GM23338 (cell line): ENCODE measurements at regions not wholly inside any gene's neighbourhood (a gene's known extent, or its start where the extent isn't known, plus 50 kb on each side); places are given as distances from the start of the nearest gene placed in this dataset.

Experiments
- EZH2phosphoT487 ChIP-seq: fragments of 200-600 bp; sonication (generic); IDR thresholded peaks from one replicate; pipeline ENCODE4 v1.8.1; 2018; ENCODE audit warnings: antibody characterized with exemption; ENCODE audit not compliant: unreplicated experiment
- JUNB ChIP-seq: IDR thresholded peaks from one replicate; pipeline ENCODE4 v1.6.1; 2016; ENCODE audit warnings: antibody characterized with exemption; ENCODE audit not compliant: unreplicated experiment
- STAT1 ChIP-seq: IDR thresholded peaks from one replicate; pipeline ENCODE4 v1.6.1; 2016; ENCODE audit warnings: antibody characterized with exemption; ENCODE audit not compliant: unreplicated experiment
- TF ChIP-seq, protein P1 (sequence below): fragments of 250-450 bp; sonication (Bioruptor Pico); IDR thresholded peaks from 2 replicates; pipeline ENCODE4 v1.5.0; 2020; ENCODE audit warnings: mild to moderate bottlenecking, moderate library complexity
- TF ChIP-seq, protein P2 (sequence below): IDR thresholded peaks from one replicate; pipeline ENCODE4 v1.6.1; 2018; ENCODE audit warnings: antibody characterized with exemption; ENCODE audit not compliant: unreplicated experiment
- TF ChIP-seq, protein P3 (sequence below): IDR thresholded peaks from 2 replicates; pipeline ENCODE4 v1.6.1; 2016; ENCODE audit warnings: antibody characterized with exemption

DNA sequence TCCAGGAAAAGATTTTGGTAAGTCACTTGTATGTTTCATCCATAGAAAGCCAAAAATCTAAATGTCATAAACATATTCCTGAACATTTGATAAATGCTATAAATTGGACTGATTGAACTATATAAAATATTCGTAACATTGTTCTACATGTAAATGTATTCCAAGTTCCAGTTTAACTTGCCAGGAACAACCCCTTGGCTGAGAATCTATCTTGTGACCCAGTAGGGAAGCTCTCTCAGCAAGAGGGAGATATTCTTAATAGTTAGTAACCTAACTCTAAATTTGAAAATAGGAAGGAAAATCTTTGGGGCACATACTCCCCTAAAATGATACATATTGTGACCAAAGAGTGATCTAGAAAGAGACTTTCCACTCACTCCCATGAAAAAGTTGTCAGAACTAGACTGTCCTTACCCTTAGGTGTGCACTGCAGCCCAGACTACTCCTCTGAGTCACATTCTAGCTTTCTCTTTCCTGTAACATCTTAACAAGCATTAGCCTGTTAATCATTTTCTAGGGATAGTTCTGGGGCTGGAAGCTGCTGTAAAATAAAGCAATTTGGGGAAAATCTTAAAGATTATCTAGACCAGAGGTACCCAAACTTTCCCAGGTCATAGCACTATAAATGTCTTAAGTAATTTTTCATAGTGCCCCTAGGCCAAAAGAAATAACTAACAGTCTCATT, 73.7 kb upstream of the SKAP2 start (continued):
- TF ChIP-seq, protein P1, sequence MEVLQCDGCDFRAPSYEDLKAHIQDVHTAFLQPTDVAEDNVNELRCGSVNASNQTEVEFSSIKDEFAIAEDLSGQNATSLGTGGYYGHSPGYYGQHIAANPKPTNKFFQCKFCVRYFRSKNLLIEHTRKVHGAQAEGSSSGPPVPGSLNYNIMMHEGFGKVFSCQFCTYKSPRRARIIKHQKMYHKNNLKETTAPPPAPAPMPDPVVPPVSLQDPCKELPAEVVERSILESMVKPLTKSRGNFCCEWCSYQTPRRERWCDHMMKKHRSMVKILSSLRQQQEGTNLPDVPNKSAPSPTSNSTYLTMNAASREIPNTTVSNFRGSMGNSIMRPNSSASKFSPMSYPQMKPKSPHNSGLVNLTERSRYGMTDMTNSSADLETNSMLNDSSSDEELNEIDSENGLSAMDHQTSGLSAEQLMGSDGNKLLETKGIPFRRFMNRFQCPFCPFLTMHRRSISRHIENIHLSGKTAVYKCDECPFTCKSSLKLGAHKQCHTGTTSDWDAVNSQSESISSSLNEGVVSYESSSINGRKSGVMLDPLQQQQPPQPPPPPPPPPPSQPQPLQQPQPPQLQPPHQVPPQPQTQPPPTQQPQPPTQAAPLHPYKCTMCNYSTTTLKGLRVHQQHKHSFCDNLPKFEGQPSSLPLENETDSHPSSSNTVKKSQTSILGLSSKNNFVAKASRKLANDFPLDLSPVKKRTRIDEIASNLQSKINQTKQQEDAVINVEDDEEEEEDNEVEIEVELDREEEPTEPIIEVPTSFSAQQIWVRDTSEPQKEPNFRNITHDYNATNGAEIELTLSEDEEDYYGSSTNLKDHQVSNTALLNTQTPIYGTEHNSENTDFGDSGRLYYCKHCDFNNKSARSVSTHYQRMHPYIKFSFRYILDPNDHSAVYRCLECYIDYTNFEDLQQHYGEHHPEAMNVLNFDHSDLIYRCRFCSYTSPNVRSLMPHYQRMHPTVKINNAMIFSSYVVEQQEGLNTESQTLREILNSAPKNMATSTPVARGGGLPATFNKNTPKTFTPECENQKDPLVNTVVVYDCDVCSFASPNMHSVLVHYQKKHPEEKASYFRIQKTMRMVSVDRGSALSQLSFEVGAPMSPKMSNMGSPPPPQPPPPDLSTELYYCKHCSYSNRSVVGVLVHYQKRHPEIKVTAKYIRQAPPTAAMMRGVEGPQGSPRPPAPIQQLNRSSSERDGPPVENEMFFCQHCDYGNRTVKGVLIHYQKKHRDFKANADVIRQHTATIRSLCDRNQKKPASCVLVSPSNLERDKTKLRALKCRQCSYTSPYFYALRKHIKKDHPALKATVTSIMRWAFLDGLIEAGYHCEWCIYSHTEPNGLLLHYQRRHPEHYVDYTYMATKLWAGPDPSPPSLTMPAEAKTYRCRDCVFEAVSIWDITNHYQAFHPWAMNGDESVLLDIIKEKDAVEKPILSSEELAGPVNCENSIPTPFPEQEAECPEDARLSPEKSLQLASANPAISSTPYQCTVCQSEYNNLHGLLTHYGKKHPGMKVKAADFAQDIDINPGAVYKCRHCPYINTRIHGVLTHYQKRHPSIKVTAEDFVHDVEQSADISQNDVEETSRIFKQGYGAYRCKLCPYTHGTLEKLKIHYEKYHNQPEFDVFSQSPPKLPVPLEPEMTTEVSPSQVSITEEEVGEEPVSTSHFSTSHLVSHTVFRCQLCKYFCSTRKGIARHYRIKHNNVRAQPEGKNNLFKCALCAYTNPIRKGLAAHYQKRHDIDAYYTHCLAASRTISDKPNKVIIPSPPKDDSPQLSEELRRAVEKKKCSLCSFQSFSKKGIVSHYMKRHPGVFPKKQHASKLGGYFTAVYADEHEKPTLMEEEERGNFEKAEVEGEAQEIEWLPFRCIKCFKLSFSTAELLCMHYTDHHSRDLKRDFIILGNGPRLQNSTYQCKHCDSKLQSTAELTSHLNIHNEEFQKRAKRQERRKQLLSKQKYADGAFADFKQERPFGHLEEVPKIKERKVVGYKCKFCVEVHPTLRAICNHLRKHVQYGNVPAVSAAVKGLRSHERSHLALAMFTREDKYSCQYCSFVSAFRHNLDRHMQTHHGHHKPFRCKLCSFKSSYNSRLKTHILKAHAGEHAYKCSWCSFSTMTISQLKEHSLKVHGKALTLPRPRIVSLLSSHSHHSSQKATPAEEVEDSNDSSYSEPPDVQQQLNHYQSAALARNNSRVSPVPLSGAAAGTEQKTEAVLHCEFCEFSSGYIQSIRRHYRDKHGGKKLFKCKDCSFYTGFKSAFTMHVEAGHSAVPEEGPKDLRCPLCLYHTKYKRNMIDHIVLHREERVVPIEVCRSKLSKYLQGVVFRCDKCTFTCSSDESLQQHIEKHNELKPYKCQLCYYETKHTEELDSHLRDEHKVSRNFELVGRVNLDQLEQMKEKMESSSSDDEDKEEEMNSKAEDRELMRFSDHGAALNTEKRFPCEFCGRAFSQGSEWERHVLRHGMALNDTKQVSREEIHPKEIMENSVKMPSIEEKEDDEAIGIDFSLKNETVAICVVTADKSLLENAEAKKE (CRISPR knock-in tag): no peak
- TF ChIP-seq EZH2phosphoT487 (no peak), JUNB (no peak), STAT1 (no peak)
- TF ChIP-seq, protein P2, sequence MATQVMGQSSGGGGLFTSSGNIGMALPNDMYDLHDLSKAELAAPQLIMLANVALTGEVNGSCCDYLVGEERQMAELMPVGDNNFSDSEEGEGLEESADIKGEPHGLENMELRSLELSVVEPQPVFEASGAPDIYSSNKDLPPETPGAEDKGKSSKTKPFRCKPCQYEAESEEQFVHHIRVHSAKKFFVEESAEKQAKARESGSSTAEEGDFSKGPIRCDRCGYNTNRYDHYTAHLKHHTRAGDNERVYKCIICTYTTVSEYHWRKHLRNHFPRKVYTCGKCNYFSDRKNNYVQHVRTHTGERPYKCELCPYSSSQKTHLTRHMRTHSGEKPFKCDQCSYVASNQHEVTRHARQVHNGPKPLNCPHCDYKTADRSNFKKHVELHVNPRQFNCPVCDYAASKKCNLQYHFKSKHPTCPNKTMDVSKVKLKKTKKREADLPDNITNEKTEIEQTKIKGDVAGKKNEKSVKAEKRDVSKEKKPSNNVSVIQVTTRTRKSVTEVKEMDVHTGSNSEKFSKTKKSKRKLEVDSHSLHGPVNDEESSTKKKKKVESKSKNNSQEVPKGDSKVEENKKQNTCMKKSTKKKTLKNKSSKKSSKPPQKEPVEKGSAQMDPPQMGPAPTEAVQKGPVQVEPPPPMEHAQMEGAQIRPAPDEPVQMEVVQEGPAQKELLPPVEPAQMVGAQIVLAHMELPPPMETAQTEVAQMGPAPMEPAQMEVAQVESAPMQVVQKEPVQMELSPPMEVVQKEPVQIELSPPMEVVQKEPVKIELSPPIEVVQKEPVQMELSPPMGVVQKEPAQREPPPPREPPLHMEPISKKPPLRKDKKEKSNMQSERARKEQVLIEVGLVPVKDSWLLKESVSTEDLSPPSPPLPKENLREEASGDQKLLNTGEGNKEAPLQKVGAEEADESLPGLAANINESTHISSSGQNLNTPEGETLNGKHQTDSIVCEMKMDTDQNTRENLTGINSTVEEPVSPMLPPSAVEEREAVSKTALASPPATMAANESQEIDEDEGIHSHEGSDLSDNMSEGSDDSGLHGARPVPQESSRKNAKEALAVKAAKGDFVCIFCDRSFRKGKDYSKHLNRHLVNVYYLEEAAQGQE: no peak
- TF ChIP-seq, protein P3, sequence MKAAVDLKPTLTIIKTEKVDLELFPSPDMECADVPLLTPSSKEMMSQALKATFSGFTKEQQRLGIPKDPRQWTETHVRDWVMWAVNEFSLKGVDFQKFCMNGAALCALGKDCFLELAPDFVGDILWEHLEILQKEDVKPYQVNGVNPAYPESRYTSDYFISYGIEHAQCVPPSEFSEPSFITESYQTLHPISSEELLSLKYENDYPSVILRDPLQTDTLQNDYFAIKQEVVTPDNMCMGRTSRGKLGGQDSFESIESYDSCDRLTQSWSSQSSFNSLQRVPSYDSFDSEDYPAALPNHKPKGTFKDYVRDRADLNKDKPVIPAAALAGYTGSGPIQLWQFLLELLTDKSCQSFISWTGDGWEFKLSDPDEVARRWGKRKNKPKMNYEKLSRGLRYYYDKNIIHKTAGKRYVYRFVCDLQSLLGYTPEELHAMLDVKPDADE: no peak
